Breast epithelium (tissue), 3 donors: ENCODE measurements at regions not wholly inside any gene's neighbourhood (a gene's known extent, or its start where the extent isn't known, plus 50 kb on each side); places are given as distances from the start of the nearest gene placed in this dataset.

Experiments
- CTCF ChIP-seq, 3 donors: fragments of 450-650 bp; IDR thresholded peaks; one replicate each; pipeline ENCODE4 v1.5.1; 2016 to 2017; ENCODE audit warnings: antibody characterized with exemption in 3 of 3, mild to moderate bottlenecking in 3 of 3, moderate library complexity in 3 of 3
- POLR2AphosphoS5 ChIP-seq, 3 donors: sonication (generic); formaldehyde crosslinking; IDR thresholded peaks; one replicate each; pipeline ENCODE4 v1.6.1; 2017; ENCODE audit warnings: antibody characterized with exemption in 3 of 3

DNA sequence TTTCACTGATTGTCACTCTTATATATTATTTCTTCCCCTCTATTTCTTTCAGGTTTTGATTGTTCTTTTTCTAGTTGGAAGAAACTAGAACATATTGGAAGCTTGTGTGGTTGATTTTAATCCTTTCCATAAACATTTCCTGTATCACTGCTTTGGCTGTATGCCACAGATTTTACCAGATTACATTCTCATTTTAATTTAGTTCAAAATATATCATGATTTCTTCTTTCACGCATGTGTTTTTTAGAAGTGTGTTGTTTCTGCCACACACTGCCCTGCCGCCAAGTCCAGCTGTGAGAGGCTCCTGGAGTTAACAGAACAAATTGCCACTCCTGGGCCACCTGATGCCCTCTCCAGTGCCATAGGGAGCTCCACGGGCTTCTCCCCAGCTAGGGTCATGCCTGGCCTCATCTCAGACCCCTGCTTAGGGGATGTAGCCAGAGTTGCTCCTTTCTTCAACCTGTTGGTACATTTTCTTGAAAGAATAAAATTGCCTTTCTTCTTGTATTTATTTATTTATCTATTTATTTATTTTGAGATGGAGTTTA, 206.2 kb upstream of the COPS8 start:
- TF ChIP-seq POLR2AphosphoS5 (IDR thresholded peaks at IDR 0.05) = no peak
- no peak for TF ChIP-seq CTCF (IDR thresholded peaks at IDR 0.05)
